IgD-negative memory B cell (primary cell): ENCODE measurements at regions not wholly inside any gene's neighbourhood (a gene's known extent, or its start where the extent isn't known, plus 50 kb on each side); places are given as distances from the start of the nearest gene placed in this dataset.
"Not testable (repeated sequence)": the region's sequence is repeated elsewhere in the genome, so short reads cannot be mapped to it uniquely, and the experiment has no call there.

Source experiments
- H3K27ac Mint-ChIP-seq, 3 donors: one replicate each; pipeline ENCODE4 v1.8.0; 2020 to 2022; ENCODE audit warnings: mild to moderate bottlenecking in 3 of 3, mixed read lengths in 3 of 3, moderate library complexity in 1 of 3
- H3K27me3 Mint-ChIP-seq: one replicate; pipeline ENCODE4 v1.8.0; 2021; ENCODE audit warnings: mixed read lengths
- H3K36me3 Mint-ChIP-seq: one replicate; pipeline ENCODE4 v1.8.0; 2020; ENCODE audit warnings: mild to moderate bottlenecking, mixed read lengths
- H3K4me1 Mint-ChIP-seq, 3 donors: one replicate each; pipeline ENCODE4 v1.8.0; 2020 to 2022; ENCODE audit warnings: mixed read lengths in 3 of 3, mild to moderate bottlenecking in 1 of 3
- H3K4me3 Mint-ChIP-seq, 4 donors: one replicate each; pipeline ENCODE4 v1.8.0; 2020 to 2022; ENCODE audit warnings: mild to moderate bottlenecking in 4 of 4, mixed read lengths in 4 of 4, moderate library complexity in 3 of 4
- H3K9me3 Mint-ChIP-seq, 3 donors: one replicate each; pipeline ENCODE4 v1.8.0; 2020 to 2021; ENCODE audit warnings: mixed read lengths in 3 of 3, mild to moderate bottlenecking in 1 of 3

- Mint-ChIP-seq H3K27me3 (no peaks in the 10 kb centered on the region), H3K36me3 (no peaks in the 10 kb centered on the region)
Measured at GRCh38 chr9:81058782-81059181, 630.6 kb downstream of the TLE1 start.

GRCh38 chr9:81053298-81054025 is 635.9 kb downstream of the TLE1 start:
- no peaks in the 10 kb centered on the region for H3K27me3 Mint-ChIP-seq
- H3K4me1 Mint-ChIP-seq = no peaks in the 10 kb centered on the region
- no peak overlapping the region for H3K4me3 Mint-ChIP-seq
- H3K9me3 Mint-ChIP-seq = peaks cover 0 to 2% (median 2%) of the 10 kb centered on the region in 3 donors
- H3K27ac Mint-ChIP-seq = no peak overlapping the region
- no peaks in the 10 kb centered on the region for H3K36me3 Mint-ChIP-seq

More at GRCh38 chr9:81058782-81059181, 630.6 kb downstream of the TLE1 start:
- H3K27ac Mint-ChIP-seq = no peak overlapping the region
- H3K9me3 Mint-ChIP-seq = peaks cover 7 to 14% (median 8%) of the 10 kb centered on the region in 3 donors
- H3K4me3 Mint-ChIP-seq = no peak overlapping the region
- H3K4me1 Mint-ChIP-seq = no peaks in the 10 kb centered on the region

GRCh38 chr9:81052846-81053245 is 636.5 kb downstream of the TLE1 start:
- H3K4me1 Mint-ChIP-seq = no peaks in the 10 kb centered on the region
- peaks cover 0 to 2% (median 2%) of the 10 kb centered on the region in 3 donors for H3K9me3 Mint-ChIP-seq
- H3K27ac Mint-ChIP-seq = no peak overlapping the region
- H3K27me3 Mint-ChIP-seq = no peaks in the 10 kb centered on the region
- no peak overlapping the region for H3K4me3 Mint-ChIP-seq
- H3K36me3 Mint-ChIP-seq = no peaks in the 10 kb centered on the region

GRCh38 chr9:81047280-81047679 is 642.1 kb downstream of the TLE1 start:
- no peaks in the 10 kb centered on the region for H3K27me3 Mint-ChIP-seq
- H3K36me3 Mint-ChIP-seq = no peaks in the 10 kb centered on the region
- no peak overlapping the region for H3K4me3 Mint-ChIP-seq
- no peaks in the 10 kb centered on the region for H3K9me3 Mint-ChIP-seq
- H3K27ac Mint-ChIP-seq = no peak overlapping the region
- peaks cover 0 to 2% (median 0%) of the 10 kb centered on the region in 3 donors for H3K4me1 Mint-ChIP-seq

GRCh38 chr9:81045658-81046057 is 643.7 kb downstream of the TLE1 start:
- Mint-ChIP-seq H3K4me3 (no peak overlapping the region), H3K9me3 (no peaks in the 10 kb centered on the region), H3K36me3 (no peaks in the 10 kb centered on the region), H3K27ac (no peak overlapping the region), H3K4me1 (peaks cover 0 to 2% (median 0%) of the 10 kb centered on the region in 3 donors), H3K27me3 (no peaks in the 10 kb centered on the region)

- no peaks in the 10 kb centered on the region for H3K4me1 Mint-ChIP-seq
- no peak overlapping the region for H3K27ac Mint-ChIP-seq
- H3K4me3 Mint-ChIP-seq = no peak overlapping the region
- peaks cover 0 to 2% (median 0%) of the 10 kb centered on the region in 3 donors for H3K9me3 Mint-ChIP-seq
- peaks cover 2% of the 10 kb centered on the region for H3K36me3 Mint-ChIP-seq
- peaks cover 1% of the 10 kb centered on the region for H3K27me3 Mint-ChIP-seq
Measured at GRCh38 chr9:81037889-81038288, 651.5 kb downstream of the TLE1 start.

- Mint-ChIP-seq H3K9me3 (peaks cover 0 to 2% (median 0%) of the 10 kb centered on the region in 3 donors), H3K4me3 (no peak overlapping the region), H3K27ac (no peak overlapping the region), H3K27me3 (peaks cover 1% of the 10 kb centered on the region), H3K4me1 (no peaks in the 10 kb centered on the region), H3K36me3 (peaks cover 2% of the 10 kb centered on the region)
Measured at GRCh38 chr9:81035601-81036000, 653.7 kb downstream of the TLE1 start.

GRCh38 chr9:81035171-81035570 is 654.2 kb downstream of the TLE1 start:
- H3K36me3 Mint-ChIP-seq = peaks cover 2% of the 10 kb centered on the region

GRCh38 chr9:81032831-81033230 is 656.5 kb downstream of the TLE1 start:
- no peaks in the 10 kb centered on the region for H3K9me3 Mint-ChIP-seq
- peaks cover 1% of the 10 kb centered on the region for H3K27me3 Mint-ChIP-seq
- no peak overlapping the region for H3K4me3 Mint-ChIP-seq
- H3K4me1 Mint-ChIP-seq = no peaks in the 10 kb centered on the region
- H3K27ac Mint-ChIP-seq = no peak overlapping the region
- peaks cover 2% of the 10 kb centered on the region for H3K36me3 Mint-ChIP-seq

More at GRCh38 chr9:81035171-81035570, 654.2 kb downstream of the TLE1 start:
- H3K4me3 Mint-ChIP-seq = no peak overlapping the region
- no peaks in the 10 kb centered on the region for H3K4me1 Mint-ChIP-seq
- H3K9me3 Mint-ChIP-seq = peaks cover 0 to 2% (median 0%) of the 10 kb centered on the region in 3 donors
- H3K27ac Mint-ChIP-seq = no peak overlapping the region
- H3K27me3 Mint-ChIP-seq = peaks cover 1% of the 10 kb centered on the region

- Mint-ChIP-seq H3K27ac (no peak overlapping the region), H3K36me3 (peaks cover 2% of the 10 kb centered on the region), H3K27me3 (peaks cover 1% of the 10 kb centered on the region), H3K9me3 (no peaks in the 10 kb centered on the region), H3K4me1 (no peaks in the 10 kb centered on the region), H3K4me3 (no peak overlapping the region)
Measured at GRCh38 chr9:81032030-81032572, 657.2 kb downstream of the TLE1 start.

GRCh38 chr9:81031422-81032029 is 657.8 kb downstream of the TLE1 start:
- H3K4me1 Mint-ChIP-seq = no peaks in the 10 kb centered on the region
- no peaks in the 10 kb centered on the region for H3K9me3 Mint-ChIP-seq
- H3K27me3 Mint-ChIP-seq = peaks cover 1% of the 10 kb centered on the region
- H3K4me3 Mint-ChIP-seq = no peak overlapping the region
- no peak overlapping the region for H3K27ac Mint-ChIP-seq
- H3K36me3 Mint-ChIP-seq = peaks cover 2% of the 10 kb centered on the region

- Mint-ChIP-seq H3K27me3 (peaks cover under 1% of the 10 kb centered on the region), H3K27ac (no peak overlapping the region), H3K4me1 (no peaks in the 10 kb centered on the region), H3K9me3 (no peaks in the 10 kb centered on the region), H3K36me3 (peaks cover 2% of the 10 kb centered on the region), H3K4me3 (no peak overlapping the region)
Measured at GRCh38 chr9:81030027-81030426, 659.3 kb downstream of the TLE1 start.

GRCh38 chr9:81028504-81028903 is 660.8 kb downstream of the TLE1 start:
- Mint-ChIP-seq H3K27me3 (no peaks in the 10 kb centered on the region), H3K9me3 (no peaks in the 10 kb centered on the region), H3K4me3 (no peak overlapping the region), H3K27ac (no peak overlapping the region), H3K36me3 (peaks cover 2% of the 10 kb centered on the region), H3K4me1 (no peaks in the 10 kb centered on the region)

GRCh38 chr9:81022177-81022576 is 667.2 kb downstream of the TLE1 start:
- Mint-ChIP-seq H3K9me3 (no peaks in the 10 kb centered on the region), H3K36me3 (no peaks in the 10 kb centered on the region), H3K4me1 (no peaks in the 10 kb centered on the region), H3K27ac (no peak overlapping the region), H3K27me3 (no peaks in the 10 kb centered on the region), H3K4me3 (no peak overlapping the region)

- not testable (repeated sequence) for H3K4me1 Mint-ChIP-seq, H3K4me3 Mint-ChIP-seq
Measured at GRCh38 chr9:81014945-81015344, 674.4 kb downstream of the TLE1 start.

GRCh38 chr9:81013191-81013590 is 676.2 kb downstream of the TLE1 start:
- H3K27ac Mint-ChIP-seq, H3K36me3 Mint-ChIP-seq, H3K4me3 Mint-ChIP-seq, H3K9me3 Mint-ChIP-seq, H3K27me3 Mint-ChIP-seq, H3K4me1 Mint-ChIP-seq: not testable (repeated sequence)

More at GRCh38 chr9:81014945-81015344, 674.4 kb downstream of the TLE1 start:
- not testable (repeated sequence) for H3K27me3 Mint-ChIP-seq, H3K27ac Mint-ChIP-seq, H3K36me3 Mint-ChIP-seq, H3K9me3 Mint-ChIP-seq
